HFF-Myc (cell line): ENCODE measurements at regions not wholly inside any gene's neighbourhood (a gene's known extent, or its start where the extent isn't known, plus 50 kb on each side); places are given as distances from the start of the nearest gene placed in this dataset.
"Not testable (repeated sequence)": the region's sequence is repeated elsewhere in the genome, so short reads cannot be mapped to it uniquely, and the experiment has no call there.

Experiments used
- DNase-seq: peaks from one replicate; pipeline ENCODE4 v3.0.0-alpha.2; 2011; ENCODE audit warnings: low read depth; ENCODE audit errors: extremely low read depth
- H3K4me3 ChIP-seq: replicated peaks from 2 replicates; pipeline ENCODE4 v1.5.1; 2011; ENCODE audit warnings: low read depth, mild to moderate bottlenecking, control low read depth, low read length
- TF ChIP-seq, protein P1 (sequence below): IDR thresholded peaks from 2 replicates; pipeline ENCODE4 v1.5.1; 2012; ENCODE audit warnings: mild to moderate bottlenecking, low read depth, low read length, control low read depth; ENCODE audit errors: missing control alignments

DNA sequence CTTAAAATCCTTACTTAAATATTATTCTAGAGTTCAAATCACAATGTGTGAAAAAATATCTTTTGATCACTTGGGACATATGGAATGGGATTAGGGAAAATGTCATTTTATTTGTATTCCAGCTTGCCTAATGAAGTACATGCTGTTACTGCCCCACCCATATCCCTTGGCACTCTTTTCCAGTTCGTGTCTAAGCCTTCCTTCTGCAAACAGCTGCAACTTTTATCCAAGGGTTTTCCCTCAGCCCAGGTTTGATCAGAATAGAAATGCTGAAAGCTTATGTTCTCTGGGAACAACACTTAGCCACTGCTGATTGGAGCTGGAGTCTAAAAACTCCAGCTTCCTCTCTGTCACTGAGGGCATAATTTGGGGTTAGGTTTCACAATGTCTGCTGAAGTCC lies 214.1 kb upstream of the FAM3C start:
- H3K4me3 ChIP-seq: no peak overlapping the region
- TF ChIP-seq, protein P1, sequence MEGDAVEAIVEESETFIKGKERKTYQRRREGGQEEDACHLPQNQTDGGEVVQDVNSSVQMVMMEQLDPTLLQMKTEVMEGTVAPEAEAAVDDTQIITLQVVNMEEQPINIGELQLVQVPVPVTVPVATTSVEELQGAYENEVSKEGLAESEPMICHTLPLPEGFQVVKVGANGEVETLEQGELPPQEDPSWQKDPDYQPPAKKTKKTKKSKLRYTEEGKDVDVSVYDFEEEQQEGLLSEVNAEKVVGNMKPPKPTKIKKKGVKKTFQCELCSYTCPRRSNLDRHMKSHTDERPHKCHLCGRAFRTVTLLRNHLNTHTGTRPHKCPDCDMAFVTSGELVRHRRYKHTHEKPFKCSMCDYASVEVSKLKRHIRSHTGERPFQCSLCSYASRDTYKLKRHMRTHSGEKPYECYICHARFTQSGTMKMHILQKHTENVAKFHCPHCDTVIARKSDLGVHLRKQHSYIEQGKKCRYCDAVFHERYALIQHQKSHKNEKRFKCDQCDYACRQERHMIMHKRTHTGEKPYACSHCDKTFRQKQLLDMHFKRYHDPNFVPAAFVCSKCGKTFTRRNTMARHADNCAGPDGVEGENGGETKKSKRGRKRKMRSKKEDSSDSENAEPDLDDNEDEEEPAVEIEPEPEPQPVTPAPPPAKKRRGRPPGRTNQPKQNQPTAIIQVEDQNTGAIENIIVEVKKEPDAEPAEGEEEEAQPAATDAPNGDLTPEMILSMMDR: no peak
- DNase-seq: no peak

DNA sequence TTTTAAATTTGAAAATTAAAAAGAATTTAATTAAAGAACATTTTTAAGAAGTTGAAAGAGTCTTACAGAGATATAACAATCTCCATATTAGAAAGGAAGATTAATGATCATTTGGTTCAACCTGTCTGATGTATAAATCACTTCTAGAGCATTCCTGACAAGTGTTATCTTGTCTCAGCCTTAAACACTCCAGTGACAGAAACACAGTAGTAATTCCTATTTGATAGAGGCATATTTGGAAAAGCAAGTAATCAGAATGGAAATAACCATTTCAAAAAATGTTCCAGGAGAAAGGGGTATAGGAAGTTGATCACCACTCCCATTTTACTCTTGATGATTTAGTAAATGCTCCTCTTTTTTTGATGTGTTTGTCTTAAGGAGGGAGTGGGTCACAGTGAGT lies 213.1 kb upstream of the FAM3C start:
- TF ChIP-seq, protein P1: no peak
- H3K4me3 ChIP-seq: no peak overlapping the region
- DNase-seq: no peak

DNA sequence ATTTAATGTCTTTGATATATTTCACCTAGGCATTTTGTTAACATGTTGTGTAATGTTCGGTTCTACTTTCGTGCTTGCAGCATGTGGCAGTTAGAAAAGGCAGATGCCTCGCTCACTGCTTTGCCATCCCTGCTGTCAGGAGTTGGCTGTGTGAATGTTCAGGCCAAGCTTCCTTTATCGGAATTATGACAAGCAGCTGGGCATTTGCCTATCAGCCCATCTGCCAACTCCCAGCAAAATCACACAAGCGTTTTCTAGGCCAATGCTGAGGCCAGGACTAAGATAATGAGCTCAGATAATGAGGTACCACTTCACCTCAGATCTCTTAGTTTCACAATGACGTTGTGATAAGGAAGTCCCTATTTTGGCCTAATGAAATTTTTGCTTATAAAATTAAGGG lies 212.7 kb upstream of the FAM3C start:
- no peak for DNase-seq
- TF ChIP-seq, protein P1: no peak
- no peak overlapping the region for H3K4me3 ChIP-seq

DNA sequence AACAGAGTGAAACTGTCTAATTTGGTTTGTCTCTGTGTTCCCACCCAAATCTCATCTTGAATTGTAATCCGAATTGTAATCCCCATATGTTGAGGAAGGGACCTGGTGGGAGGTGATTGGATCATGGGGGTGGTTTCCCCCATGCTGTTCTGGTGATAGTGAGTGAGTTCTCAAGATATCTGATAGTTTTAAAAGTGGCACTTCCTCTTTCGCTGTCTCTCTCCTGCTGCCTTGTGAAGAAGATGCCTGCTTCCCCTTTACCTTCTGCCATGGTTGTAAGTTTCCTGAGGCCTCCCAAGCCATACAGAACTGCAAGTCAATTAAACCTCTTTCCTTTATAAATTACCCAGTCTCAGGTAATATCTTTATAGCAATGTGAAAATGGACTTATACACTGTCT lies 212.1 kb upstream of the FAM3C start:
- DNase-seq, H3K4me3 ChIP-seq: not testable (repeated sequence)

DNA sequence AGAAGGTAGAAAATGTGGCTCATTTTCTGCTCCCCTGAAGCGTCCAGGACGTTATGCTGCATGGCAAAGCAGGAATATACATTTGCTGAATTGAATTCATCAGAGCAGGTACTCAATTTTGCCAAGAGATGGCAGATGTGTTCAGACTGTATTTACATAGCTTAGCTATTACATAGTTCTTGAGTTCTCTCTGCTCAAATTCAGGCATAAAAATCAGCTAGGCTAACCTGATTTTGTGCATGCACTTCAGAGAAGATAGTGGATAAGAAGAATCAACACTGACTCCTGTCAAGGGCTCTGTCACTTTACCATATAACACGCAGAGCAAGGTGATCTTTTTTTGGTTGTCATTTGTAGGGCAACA lies 209.2 kb upstream of the FAM3C start:
- no peak overlapping the region for H3K4me3 ChIP-seq
- TF ChIP-seq, protein P1: no peak
- no peak for DNase-seq

DNA sequence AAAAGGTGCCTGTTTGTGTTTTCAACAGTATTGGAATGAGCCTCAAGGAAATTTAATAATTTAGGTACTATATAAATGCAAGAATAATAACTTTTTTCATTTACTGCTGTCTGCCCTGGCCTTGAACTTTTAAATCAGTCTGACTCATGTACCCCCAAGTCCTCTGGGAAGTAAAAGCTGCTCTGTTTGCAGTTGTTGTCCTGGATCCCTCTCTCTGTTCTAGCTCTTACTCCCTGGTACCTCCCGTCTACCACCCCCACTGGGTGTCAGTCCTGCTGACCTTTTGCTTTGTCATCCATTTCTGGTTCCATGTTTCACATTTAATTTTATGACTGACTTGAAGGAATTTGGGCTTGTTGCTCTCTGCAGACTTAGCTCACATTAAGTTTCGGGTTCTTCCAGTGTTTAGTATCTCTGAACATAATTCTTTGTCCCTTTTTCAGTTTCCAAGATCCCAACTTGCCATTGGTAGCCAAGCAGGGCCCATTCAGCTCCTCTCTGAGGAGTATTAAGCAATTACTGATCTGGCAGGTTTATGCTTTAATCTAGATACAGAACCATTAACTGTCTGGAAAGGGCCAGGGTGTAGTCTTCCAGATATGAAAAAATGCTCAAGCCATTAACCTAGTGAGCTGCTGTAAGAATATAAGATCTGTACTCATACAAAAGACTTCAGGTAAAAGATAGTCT lies 208.7 kb upstream of the FAM3C start:
- H3K4me3 ChIP-seq: no peak overlapping the region
- TF ChIP-seq, protein P1: no peak
- DNase-seq: no peak

DNA sequence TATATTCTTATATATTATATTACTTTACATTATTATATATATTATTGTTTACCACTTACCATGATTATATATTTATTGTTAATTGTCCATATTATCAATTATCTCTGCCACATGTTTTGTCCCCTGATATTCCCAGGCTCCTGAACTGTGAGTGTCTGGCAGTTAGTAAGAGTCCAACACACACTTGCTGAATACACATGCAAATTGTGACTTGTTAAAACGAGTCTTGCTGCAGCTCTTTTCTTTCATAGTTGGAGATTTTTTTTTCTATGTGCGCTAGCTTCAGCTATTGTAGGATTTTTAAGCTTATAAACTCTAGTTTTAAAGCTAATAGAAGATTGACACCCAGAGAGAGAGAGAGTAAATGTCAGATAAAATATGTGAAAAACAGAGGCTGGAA lies 207.8 kb upstream of the FAM3C start:
- no peak overlapping the region for H3K4me3 ChIP-seq
- TF ChIP-seq, protein P1: no peak
- no peak for DNase-seq
